GM12872 (cell line): ENCODE measurements at regions not wholly inside any gene's neighbourhood (a gene's known extent, or its start where the extent isn't known, plus 50 kb on each side); places are given as distances from the start of the nearest gene placed in this dataset.

Source experiments
- CTCF ChIP-seq: IDR thresholded peaks from 3 replicates; pipeline ENCODE4 v1.5.1; 2011; ENCODE audit warnings: low read depth, mild to moderate bottlenecking, low read length, moderate library complexity; ENCODE audit not compliant: insufficient read depth

- no peak for TF ChIP-seq CTCF
Measured at GRCh38 chr21:23316190-23316589, 2291.1 kb downstream of the MRPL39 start.

GRCh38 chr21:23308741-23309140, 2298.5 kb downstream of the MRPL39 start:
- TF ChIP-seq CTCF, result no peak

- no peak for TF ChIP-seq CTCF
Measured at GRCh38 chr21:23307065-23307464, 2300.2 kb downstream of the MRPL39 start.

GRCh38 chr21:23292292-23292691, 2294.1 kb downstream of the NCAM2 start:
- TF ChIP-seq CTCF, result no peak

DNA sequence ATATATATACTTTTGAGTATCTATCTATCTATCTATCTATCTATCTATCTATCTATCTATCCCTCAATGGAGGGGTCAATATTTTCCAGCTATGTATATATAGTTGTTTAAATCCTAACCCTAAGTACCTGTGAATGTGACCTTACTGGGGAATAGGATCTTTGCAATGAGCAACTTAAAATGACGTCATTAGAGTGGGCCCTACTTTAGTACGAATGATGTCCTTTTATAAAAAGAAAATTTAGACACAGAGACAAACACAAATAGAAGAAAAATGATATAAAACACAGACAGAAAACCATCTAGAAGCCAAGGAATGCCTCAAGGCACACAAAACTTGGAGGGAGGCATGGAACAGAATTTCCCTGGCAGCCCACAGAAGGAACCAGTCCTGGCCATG, 2283.7 kb downstream of the NCAM2 start:
- TF ChIP-seq CTCF, result no peak

DNA sequence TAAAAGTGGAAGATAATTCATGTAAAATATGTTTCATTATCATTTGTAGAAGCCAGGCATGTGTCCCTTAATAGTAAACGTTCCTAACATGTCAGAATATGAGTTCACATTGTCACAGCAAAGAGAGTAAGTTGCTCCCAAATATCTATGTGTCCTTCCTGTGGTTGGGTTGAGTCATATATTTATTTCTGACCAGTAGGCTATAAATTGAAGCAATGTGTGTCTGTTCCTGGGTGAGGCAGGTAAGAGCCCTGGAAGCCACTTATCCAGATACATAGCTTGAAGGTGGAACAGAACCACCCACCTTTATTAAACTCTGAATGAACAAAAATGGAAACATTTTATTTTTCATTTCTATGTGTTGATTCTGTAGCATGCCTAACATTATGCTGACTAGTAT, 2251.6 kb downstream of the NCAM2 start:
- no peak for TF ChIP-seq CTCF

DNA sequence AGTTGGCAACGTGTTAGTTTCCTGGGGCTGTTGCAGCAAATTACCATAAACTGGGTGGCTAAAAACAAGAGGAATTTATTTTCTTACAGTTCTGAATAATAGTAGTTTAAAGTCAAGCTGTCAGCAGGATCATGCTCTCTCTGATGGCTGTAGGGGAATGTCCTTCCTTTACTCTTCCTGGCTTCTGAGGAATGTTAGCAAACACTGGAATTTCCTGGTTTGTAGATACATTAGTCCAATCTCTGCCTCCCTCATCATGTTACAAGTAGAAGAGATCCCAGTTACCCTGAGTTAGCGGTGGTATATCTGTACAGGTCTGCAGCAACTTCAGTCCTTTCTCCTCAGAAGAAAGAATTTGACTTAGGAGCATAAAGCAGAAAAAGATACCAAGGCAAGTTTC, 2249.1 kb downstream of the NCAM2 start:
- TF ChIP-seq CTCF, result no peak

DNA sequence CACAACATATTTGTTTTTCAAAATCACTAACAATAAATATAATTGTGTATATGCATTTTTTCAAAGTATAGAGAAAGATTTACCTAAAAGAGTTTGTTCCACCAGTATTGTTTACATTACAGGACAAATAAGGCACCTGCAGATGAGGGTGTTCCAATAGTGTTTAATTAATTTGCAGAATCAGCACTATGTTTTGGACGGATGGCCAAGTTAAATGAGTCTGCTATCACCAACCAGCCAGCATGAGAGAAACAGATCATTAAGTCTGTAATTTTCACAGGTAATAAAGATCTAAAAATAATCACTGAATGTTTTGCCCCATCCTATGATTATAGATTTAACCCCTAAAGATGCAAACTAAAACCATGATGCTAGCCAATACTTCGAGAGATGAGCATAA, 2247.0 kb downstream of the NCAM2 start:
- TF ChIP-seq CTCF, result no peak
